ENCODE measurements at regions not wholly inside any gene's neighbourhood (a gene's known extent, or its start where the extent isn't known, plus 50 kb on each side); places are given as distances from the start of the nearest gene placed in this dataset.

GRCh38 chr2:139622691-139623090 lies 842.5 kb upstream of the NXPH2 start:
- TF ChIP-seq GATA2 (IDR thresholded peaks at IDR 0.05; ENCODE audit: low read depth, low read length) (no peak), GATA3 (IDR thresholded peaks at IDR 0.05; ENCODE audit: low read depth, low read length) (no peak)
